SIG-M5 treated with dmso at 0.1 percent for 504 hours (cell line): ENCODE measurements at regions not wholly inside any gene's neighbourhood (a gene's known extent, or its start where the extent isn't known, plus 50 kb on each side); places are given as distances from the start of the nearest gene placed in this dataset.

ENCODE experiments used
- DNase-seq: peaks from one replicate; lab custom pipeline; 2025; ENCODE audit not compliant: unreplicated experiment; lab: John Stamatoyannopoulos, UW

DNA sequence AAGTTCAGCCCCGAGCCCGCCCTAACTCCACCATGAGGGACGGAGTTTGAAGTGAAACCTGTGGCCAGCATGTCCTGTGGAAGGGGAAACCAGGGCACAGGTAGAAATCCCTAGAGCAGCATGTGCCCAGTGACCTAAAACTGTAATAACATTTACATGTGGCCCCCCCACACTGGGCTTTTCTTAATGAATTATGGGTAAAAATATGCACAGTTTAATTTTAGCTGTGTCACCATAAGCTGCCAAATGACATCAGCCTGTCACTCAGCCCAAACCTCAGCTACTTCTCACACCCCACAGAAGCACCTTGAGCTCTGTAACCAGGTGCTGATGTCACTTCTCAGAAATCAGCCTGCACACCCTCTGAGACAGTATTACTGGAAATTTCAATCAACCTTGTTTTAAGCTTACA is 50.0 kb upstream of the SLC19A1 start:
- DNase-seq: peak; percentile 28

DNA sequence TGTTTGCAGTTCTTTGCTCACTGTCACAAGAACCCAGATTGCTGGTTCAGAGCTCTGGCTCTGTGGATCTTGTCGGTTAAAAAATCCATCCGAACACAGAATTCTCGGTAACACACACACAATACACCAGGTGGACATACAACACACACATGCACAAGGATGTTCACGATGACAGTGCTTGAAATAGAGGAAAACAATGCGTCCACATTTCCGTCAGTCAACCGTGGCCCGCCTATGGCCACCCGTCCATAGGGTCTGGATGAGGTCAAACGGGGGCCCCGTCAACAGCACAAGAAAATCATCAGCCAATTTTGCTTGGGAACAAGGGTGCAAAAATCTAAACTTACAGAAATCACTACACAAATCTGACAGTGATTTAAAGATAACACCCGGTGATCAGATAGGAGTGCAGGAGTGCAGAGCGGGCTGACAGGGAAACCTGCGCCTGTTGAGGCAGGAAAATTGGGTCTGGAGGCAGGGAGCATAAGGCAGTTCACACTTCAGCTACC is 50.4 kb upstream of the SLC19A1 start:
- DNase-seq: no peak

DNA sequence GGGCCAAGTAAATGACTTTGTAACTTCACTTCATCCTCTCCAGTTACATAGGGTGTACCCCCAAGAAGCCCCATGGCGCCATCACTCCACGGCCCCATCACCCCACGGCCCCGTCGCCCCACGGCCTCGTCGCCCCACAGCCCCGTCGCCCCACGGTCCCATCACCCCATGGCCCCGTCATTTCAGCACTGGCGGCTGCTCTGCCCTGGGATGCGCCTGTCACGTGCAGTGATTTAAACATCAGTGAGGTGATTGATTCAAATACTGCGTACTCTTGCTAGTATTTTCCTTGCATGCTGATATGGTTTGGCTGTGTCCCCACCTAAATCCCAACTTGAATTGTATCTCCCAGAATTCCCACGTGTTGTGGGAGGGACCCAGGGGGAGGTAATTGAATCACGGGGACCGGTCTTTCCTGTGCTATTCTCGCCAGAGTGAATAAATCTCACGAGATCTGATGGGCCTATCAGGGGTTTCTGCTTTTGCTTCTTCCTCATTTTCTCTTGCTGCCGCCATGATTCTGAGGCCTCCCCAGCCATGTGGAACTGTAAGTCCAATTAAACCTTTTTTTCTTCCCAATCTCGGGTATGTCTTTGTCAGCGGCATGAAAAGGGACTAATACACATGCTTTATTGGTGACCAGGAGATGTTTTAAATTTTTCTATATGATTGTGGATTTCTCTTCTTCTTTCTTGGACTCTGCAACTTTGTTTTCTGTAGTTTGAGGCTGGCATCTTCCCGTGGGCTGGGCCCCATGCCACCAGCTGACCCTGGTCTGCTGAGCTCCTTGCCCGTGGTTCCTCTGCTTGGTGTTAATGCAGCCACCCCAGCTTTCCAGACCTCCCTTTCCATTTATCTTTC is 50.1 kb upstream of the PCBP3 start:
- DNase-seq: peak; percentile 60
